IMR-90 (cell line): ENCODE measurements at regions not wholly inside any gene's neighbourhood (a gene's known extent, or its start where the extent isn't known, plus 50 kb on each side); places are given as distances from the start of the nearest gene placed in this dataset.

Experiments
- ATAC-seq: fragments of 200-7000 bp; cut with Tn5 transposase; 2 replicates; pipeline ENCODE4 v1.9.1; 2020; ENCODE audit warnings: low read depth, mild to moderate bottlenecking, moderate library complexity
- BruUV-seq: library from RNA; stranded (reverse); fragments of 400-500 nt; replicated peaks from 2 replicates; lab custom pipeline; 2021; lab: Mats Ljungman, UMichigan
- CTCF ChIA-PET: fragments of 300-600 bp; formaldehyde crosslinking; extraction: SDS; loops from one replicate; lab custom pipeline; 2021; ENCODE audit warnings: antibody characterized with exemption; lab: Yijun Ruan, JAX
- POLR2A ChIA-PET: fragments of 300-600 bp; sonication (Branson Sonifier 250); formaldehyde crosslinking; loops from one replicate; lab custom pipeline; 2022; ENCODE audit warnings: antibody characterized with exemption; ENCODE audit not compliant: unreplicated experiment; lab: Charles Lee
- DNase-seq: peaks from one replicate; pipeline ENCODE4 v3.0.0; 2013
- H2AFZ ChIP-seq: replicated peaks from 2 replicates; pipeline ENCODE3; 2013; ENCODE audit warnings: low read length, mild to moderate bottlenecking; ENCODE audit not compliant: poor library complexity
- H2AK5ac ChIP-seq: 2 replicates; pipeline ENCODE4 v1.6.1; 2013; ENCODE audit warnings: low read depth, low read length, inconsistent platforms
- H2AK9ac ChIP-seq: replicated peaks from 2 replicates; pipeline ENCODE3; 2013; ENCODE audit warnings: mild to moderate bottlenecking, low read depth, low read length, moderate library complexity; ENCODE audit not compliant: poor library complexity
- H2BK120ac ChIP-seq: 2 replicates; pipeline ENCODE4 v1.6.1; 2013; ENCODE audit warnings: low read depth, low read length, inconsistent platforms
- H2BK15ac ChIP-seq: 3 replicates; pipeline ENCODE4 v1.6.1; 2013; ENCODE audit warnings: low read depth, low read length, inconsistent platforms
- H2BK20ac ChIP-seq: 2 replicates; pipeline ENCODE4 v1.6.1; 2013; ENCODE audit warnings: low read depth, mild to moderate bottlenecking, inconsistent platforms, low read length, moderate library complexity
- H2BK5ac ChIP-seq: 2 replicates; pipeline ENCODE4 v1.6.1; 2013; ENCODE audit warnings: mild to moderate bottlenecking, low read depth, low read length, inconsistent platforms; ENCODE audit not compliant: poor library complexity, severe bottlenecking
- H3K14ac ChIP-seq: replicated peaks from 2 replicates; pipeline ENCODE4 v1.6.1; 2013; ENCODE audit warnings: low read depth, low read length, inconsistent platforms
- H3K18ac ChIP-seq: 2 replicates; pipeline ENCODE4 v1.6.1; 2013; ENCODE audit warnings: low read depth, low read length, control low read depth
- H3K23ac ChIP-seq: 2 replicates; pipeline ENCODE4 v1.6.1; 2013; ENCODE audit warnings: low read depth, low read length, inconsistent platforms
- H3K27ac ChIP-seq: 2 replicates; pipeline ENCODE4 v1.5.1; 2013; ENCODE audit warnings: mild to moderate bottlenecking, control low read depth, low read length; ENCODE audit not compliant: insufficient read depth
- H3K27me3 ChIP-seq: 2 replicates; pipeline ENCODE4 v1.6.1; 2013; ENCODE audit warnings: low read length; ENCODE audit not compliant: control insufficient read depth, insufficient read depth
- H3K36me3 ChIP-seq: 2 replicates; pipeline ENCODE4 v1.6.1; 2013; ENCODE audit warnings: low read length, mixed read lengths; ENCODE audit not compliant: control insufficient read depth, insufficient read depth
- H3K4ac ChIP-seq: 2 replicates; pipeline ENCODE4 v1.6.1; 2013; ENCODE audit warnings: low read depth, low read length, inconsistent platforms
- H3K4me1 ChIP-seq: 2 replicates; pipeline ENCODE4 v1.6.1; 2013; ENCODE audit warnings: low read length, mixed read lengths; ENCODE audit not compliant: control insufficient read depth, insufficient read depth
- H3K4me2 ChIP-seq: 2 replicates; pipeline ENCODE4 v1.6.1; 2013; ENCODE audit warnings: low read depth, mild to moderate bottlenecking, control low read depth, low read length, moderate library complexity
- H3K4me3 ChIP-seq: 2 replicates; pipeline ENCODE4 v1.5.1; 2013; ENCODE audit warnings: low read depth, mild to moderate bottlenecking, control low read depth, low read length, moderate library complexity; ENCODE audit not compliant: insufficient read depth
- H3K56ac ChIP-seq: 2 replicates; pipeline ENCODE4 v1.6.1; 2013; ENCODE audit warnings: low read length, inconsistent platforms; ENCODE audit not compliant: insufficient read depth; ENCODE audit errors: extremely low read depth
- H3K79me1 ChIP-seq, 2 experiments: 2 replicates each; pipeline ENCODE4 v1.6.1; 2013; ENCODE audit warnings: low read length in 2 of 2, inconsistent platforms in 1 of 2, low read depth in 1 of 2
- H3K9ac ChIP-seq: 2 replicates; pipeline ENCODE4 v1.6.1; 2013; ENCODE audit warnings: low read depth, low read length, control low read depth
- H3K9me1 ChIP-seq: 2 replicates; pipeline ENCODE4 v1.6.1; 2013; ENCODE audit warnings: low read length, inconsistent platforms; ENCODE audit not compliant: insufficient read depth
- H3K9me3 ChIP-seq: 2 replicates; pipeline ENCODE4 v1.6.1; 2013; ENCODE audit warnings: low read length; ENCODE audit not compliant: control insufficient read depth, insufficient read depth
- H4K20me1 ChIP-seq: 2 replicates; pipeline ENCODE4 v1.6.1; 2013; ENCODE audit warnings: low read length, inconsistent platforms; ENCODE audit not compliant: insufficient read depth
- H4K5ac ChIP-seq: 2 replicates; pipeline ENCODE4 v1.6.1; 2013; ENCODE audit warnings: mild to moderate bottlenecking, low read depth, low read length, control low read depth
- H4K8ac ChIP-seq, 2 experiments: 2 replicates each; pipeline ENCODE4 v1.6.1; 2013; ENCODE audit warnings: low read depth in 2 of 2, low read length in 2 of 2, control low read depth in 1 of 2, inconsistent platforms in 1 of 2
- H4K91ac ChIP-seq: 2 replicates; pipeline ENCODE4 v1.6.1; 2013; ENCODE audit warnings: low read depth, low read length, inconsistent platforms; ENCODE audit not compliant: insufficient read depth
- BHLHE40 ChIP-seq: fragments of 150-350 bp; IDR thresholded peaks from 2 replicates; pipeline ENCODE4 v1.6.1; 2016; ENCODE audit warnings: mild to moderate bottlenecking, low read depth, low read length
- CEBPB ChIP-seq: IDR thresholded peaks from 2 replicates; pipeline ENCODE4 v1.6.1; 2012; ENCODE audit warnings: low read depth, low read length, improper control_type of control experiment
- CHD1 ChIP-seq: IDR thresholded peaks from 2 replicates; pipeline ENCODE4 v1.6.1; 2012; ENCODE audit warnings: low read depth, low read length, improper control_type of control experiment
- CTCF ChIP-seq: conservative IDR thresholded peaks from 2 replicates; pipeline ENCODE4 v1.5.1; 2012; ENCODE audit warnings: mild to moderate bottlenecking, low read depth, low read length, improper control_type of control experiment
- ELK1 ChIP-seq: fragments of 150-350 bp; IDR thresholded peaks from 2 replicates; pipeline ENCODE4 v1.6.1; 2016; ENCODE audit warnings: low read depth, mild to moderate bottlenecking, low read length, moderate library complexity, borderline replicate concordance
- FOS ChIP-seq: fragments of 150-350 bp; IDR thresholded peaks from 2 replicates; pipeline ENCODE4 v1.6.1; 2016; ENCODE audit warnings: low read depth, low read length
- MAFK ChIP-seq: IDR thresholded peaks from 2 replicates; pipeline ENCODE4 v1.6.1; 2012; ENCODE audit warnings: low read depth, low read length, improper control_type of control experiment
- MAZ ChIP-seq: IDR thresholded peaks from 2 replicates; pipeline ENCODE4 v1.6.1; 2012; ENCODE audit warnings: low read depth, mild to moderate bottlenecking, low read length, improper control_type of control experiment, moderate library complexity, borderline replicate concordance
- MXI1 ChIP-seq: IDR thresholded peaks from 2 replicates; pipeline ENCODE4 v1.6.1; 2012; ENCODE audit warnings: low read depth, mild to moderate bottlenecking, low read length, moderate library complexity, borderline replicate concordance
- NFE2L2 ChIP-seq: fragments of 150-350 bp; IDR thresholded peaks from 2 replicates; pipeline ENCODE4 v1.6.1; 2016; ENCODE audit warnings: low read depth, mild to moderate bottlenecking, low read length
- POLR2A ChIP-seq: IDR thresholded peaks from 2 replicates; pipeline ENCODE4 v1.6.1; 2012; ENCODE audit warnings: mild to moderate bottlenecking, low read depth, low read length
- RAD21 ChIP-seq: IDR thresholded peaks from 2 replicates; pipeline ENCODE4 v1.6.1; 2012; ENCODE audit warnings: low read length, improper control_type of control experiment
- RCOR1 ChIP-seq: IDR thresholded peaks from 2 replicates; pipeline ENCODE4 v1.6.1; 2012; ENCODE audit warnings: mild to moderate bottlenecking, low read length, improper control_type of control experiment; ENCODE audit not compliant: insufficient replicate concordance
- RFX5 ChIP-seq: IDR thresholded peaks from 2 replicates; pipeline ENCODE4 v1.8.0; 2012; ENCODE audit warnings: low read depth, mild to moderate bottlenecking, low read length, moderate library complexity
- SMC3 ChIP-seq: fragments of 150-350 bp; IDR thresholded peaks from 2 replicates; pipeline ENCODE4 v1.6.1; 2016; ENCODE audit warnings: low read depth, mild to moderate bottlenecking, antibody characterized with exemption, low read length, moderate library complexity
- USF2 ChIP-seq: fragments of 150-350 bp; IDR thresholded peaks from 2 replicates; pipeline ENCODE4 v1.6.1; 2017; ENCODE audit warnings: mild to moderate bottlenecking, antibody characterized with exemption, low read length, low read depth
- WGBS, 2 experiments: methylation state at CpG; one replicate each; pipeline versions ENCODE4 v1.1.5 to v1.1.7; 2013; ENCODE audit warnings: missing lambda C conversion rate in 2 of 2; ENCODE audit not compliant: insufficient read length in 1 of 2; ENCODE audit errors: extremely low coverage in 2 of 2; 5-methylcytosine and 5-hydroxymethylcytosine counted together
- dilution Hi-C: fragments of 300-500 bp; cut with HindIII; formaldehyde crosslinking; loops from one replicate; pipeline ENCODE4 v1.14.3; 2018; ENCODE audit warnings: low sequenced_read_pairs; ENCODE audit not compliant: unreplicated experiment
- in situ Hi-C: fragments of 300-500 bp; cut with MboI; formaldehyde crosslinking; loops from 3 replicates; pipeline ENCODE4 v1.14.3; 2019; ENCODE audit warnings: low sequenced_read_pairs, inconsistent platforms, mixed read lengths
- intact Hi-C: fragments of 100-400 bp; cut with micrococcal nuclease; formaldehyde crosslinking; loops from 2 replicates; pipeline ENCODE4 v1.10.0; 2022

- Histone ChIP-seq H4K8ac (no peak overlapping the region), H2AFZ (no peak overlapping the region), H3K4ac (no peak overlapping the region), H3K36me3 (no peaks in the 10 kb centered on the region), H3K27ac (no peak overlapping the region), H3K9me1 (no peaks in the 10 kb centered on the region), H2BK5ac (no peak overlapping the region), H3K4me3 (no peak overlapping the region), H3K27me3 (no peaks in the 10 kb centered on the region; the same call in 1 of the 2 replicates), H3K56ac (no peak overlapping the region), H3K79me1 (no peaks in the 10 kb centered on the region), H2BK20ac (no peak overlapping the region), H3K23ac (no peak overlapping the region), H2AK9ac (no peak overlapping the region), H3K9ac (no peak overlapping the region), H3K14ac (no peak overlapping the region), H3K18ac (no peak overlapping the region), H3K4me1 (no peaks in the 10 kb centered on the region), H2BK15ac (no peak overlapping the region), H4K5ac (no peak overlapping the region), H3K4me2 (no peak overlapping the region), H2BK120ac (no peak overlapping the region), H2AK5ac (no peak overlapping the region), H4K91ac (no peak overlapping the region), H4K20me1 (no peaks in the 10 kb centered on the region), H3K9me3 (no peaks in the 10 kb centered on the region)
- no TSS peak for BruUV-seq
- in situ Hi-C loops = no loop called here
- ChIA-PET CTCF (no interaction called here), POLR2A (no interaction called here)
- DNase-seq = no peak
- no peak for ATAC-seq
- intact Hi-C loops = no loop called here
- WGBS, 2 experiments = no CpG with 5 or more reads among the region's 2 CpGs
- dilution Hi-C loops = no loop called here
- no peak for TF ChIP-seq FOS
- no peak for TF ChIP-seq MAFK
- TF ChIP-seq MAZ = no peak
- TF ChIP-seq SMC3 = no peak
- no peak for TF ChIP-seq CEBPB
- TF ChIP-seq CHD1 = no peak
- no peak for TF ChIP-seq POLR2A
- TF ChIP-seq NFE2L2 = no peak
- TF ChIP-seq USF2 = no peak
- TF ChIP-seq BHLHE40 = no peak
- TF ChIP-seq ELK1 = no peak
- no peak for TF ChIP-seq MXI1
- TF ChIP-seq CTCF = no peak
- TF ChIP-seq RAD21 = no peak
- no peak for TF ChIP-seq RFX5
- no peak for TF ChIP-seq RCOR1
Measured at GRCh38 chr6:28725274-28725809, 198.4 kb downstream of the TRIM27 start.
